ENCODE measurements at regions not wholly inside any gene's neighbourhood (a gene's known extent, or its start where the extent isn't known, plus 50 kb on each side); places are given as distances from the start of the nearest gene placed in this dataset.

DNA sequence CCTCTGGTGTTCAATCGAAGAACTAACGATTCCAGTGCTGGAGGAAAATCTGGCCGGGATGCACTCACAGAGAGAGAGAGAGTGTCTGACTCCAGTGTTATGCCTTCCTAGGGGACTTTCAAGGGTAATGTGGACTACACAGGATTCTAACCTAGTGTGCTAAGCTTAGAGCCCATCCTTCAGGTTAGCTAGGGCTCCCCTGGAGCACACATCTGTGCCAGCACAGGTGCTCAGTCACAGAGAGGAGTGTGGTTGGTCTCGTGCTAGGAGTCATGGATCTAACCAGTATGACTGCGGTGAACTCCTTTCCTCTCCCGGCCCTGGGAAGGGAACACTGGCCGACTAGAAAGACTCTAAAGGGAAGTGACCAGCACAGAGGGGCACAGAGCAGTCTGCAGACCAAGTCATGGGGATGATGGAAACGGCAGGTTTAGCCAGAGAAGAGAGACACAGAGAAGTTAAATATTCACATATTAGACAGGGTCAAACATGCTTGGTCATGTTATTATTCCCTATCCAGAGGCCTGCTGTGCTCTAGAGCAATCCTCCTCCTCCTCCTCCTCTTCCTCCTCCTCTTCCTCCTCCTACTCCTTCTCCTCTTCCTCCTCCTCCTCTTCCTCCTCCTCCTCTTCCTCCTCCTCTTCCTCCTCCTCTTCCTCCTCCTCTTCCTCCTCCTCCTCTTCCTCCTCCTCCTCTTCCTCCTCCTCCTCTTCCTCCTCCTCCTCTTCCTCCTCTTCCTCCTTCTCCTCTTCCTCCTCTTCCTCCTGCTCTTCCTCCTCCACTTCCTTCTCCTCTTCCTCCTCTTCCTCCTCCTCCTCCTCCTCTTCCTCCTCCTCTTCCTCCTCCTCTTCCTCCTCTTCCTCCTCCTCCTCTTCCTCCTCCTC, 280.3 kb downstream of the XXYLT1 start:
- H3K27me3 ChIP-seq, result no peaks in the 10 kb centered on the region
- no peaks in the 10 kb centered on the region for H3K36me3 ChIP-seq
- no peaks in the 10 kb centered on the region for H3K9me3 ChIP-seq
- no peak overlapping the region for H3K4me3 ChIP-seq (replicated peaks in 1 of 3)
- no peak for TF ChIP-seq POLR2A (IDR thresholded peaks at IDR 0.05)
- TF ChIP-seq, protein P1, sequence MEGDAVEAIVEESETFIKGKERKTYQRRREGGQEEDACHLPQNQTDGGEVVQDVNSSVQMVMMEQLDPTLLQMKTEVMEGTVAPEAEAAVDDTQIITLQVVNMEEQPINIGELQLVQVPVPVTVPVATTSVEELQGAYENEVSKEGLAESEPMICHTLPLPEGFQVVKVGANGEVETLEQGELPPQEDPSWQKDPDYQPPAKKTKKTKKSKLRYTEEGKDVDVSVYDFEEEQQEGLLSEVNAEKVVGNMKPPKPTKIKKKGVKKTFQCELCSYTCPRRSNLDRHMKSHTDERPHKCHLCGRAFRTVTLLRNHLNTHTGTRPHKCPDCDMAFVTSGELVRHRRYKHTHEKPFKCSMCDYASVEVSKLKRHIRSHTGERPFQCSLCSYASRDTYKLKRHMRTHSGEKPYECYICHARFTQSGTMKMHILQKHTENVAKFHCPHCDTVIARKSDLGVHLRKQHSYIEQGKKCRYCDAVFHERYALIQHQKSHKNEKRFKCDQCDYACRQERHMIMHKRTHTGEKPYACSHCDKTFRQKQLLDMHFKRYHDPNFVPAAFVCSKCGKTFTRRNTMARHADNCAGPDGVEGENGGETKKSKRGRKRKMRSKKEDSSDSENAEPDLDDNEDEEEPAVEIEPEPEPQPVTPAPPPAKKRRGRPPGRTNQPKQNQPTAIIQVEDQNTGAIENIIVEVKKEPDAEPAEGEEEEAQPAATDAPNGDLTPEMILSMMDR (IDR thresholded peaks at IDR 0.05), result no peak
- no peak for DNase-seq
- no peaks in the 10 kb centered on the region for H3K4me1 ChIP-seq
- 70 to 79% methylated on average over 8 of the region's 8 CpGs for WGBS, 2 donors
- no peak overlapping the region for H3K27ac ChIP-seq
- intact Hi-C loops (cut with DNase I), result no loop called here

DNA sequence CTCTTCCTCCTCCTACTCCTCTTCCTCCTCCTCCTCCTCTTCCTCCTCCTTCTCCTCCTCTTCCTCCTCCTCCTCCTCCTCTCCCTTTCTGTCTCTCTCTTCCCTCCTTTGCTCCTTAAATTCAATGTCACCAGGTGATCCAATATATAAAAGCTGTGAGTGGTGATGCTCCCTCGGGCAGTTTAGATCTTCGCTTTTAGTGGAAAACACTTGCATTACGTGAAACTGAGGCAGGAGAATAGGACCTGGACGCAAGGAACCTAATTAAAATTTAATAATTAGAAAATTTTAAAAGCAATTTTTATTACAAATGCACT, 279.7 kb downstream of the XXYLT1 start:
- Histone ChIP-seq H3K36me3 (no peaks in the 10 kb centered on the region), H3K4me1 (no peaks in the 10 kb centered on the region), H3K27me3 (no peaks in the 10 kb centered on the region), H3K9me3 (no peaks in the 10 kb centered on the region), H3K4me3 (replicated peaks in 1 of 3) (no peak overlapping the region), H3K27ac (no peak overlapping the region)
- 69 to 90% methylated on average over 4 of the region's 4 CpGs for WGBS, 2 donors
- TF ChIP-seq, protein P1 (IDR thresholded peaks at IDR 0.05), result no peak
- no peak for TF ChIP-seq POLR2A (IDR thresholded peaks at IDR 0.05)
- no peak for DNase-seq
- intact Hi-C loops (cut with DNase I), result no loop called here

DNA sequence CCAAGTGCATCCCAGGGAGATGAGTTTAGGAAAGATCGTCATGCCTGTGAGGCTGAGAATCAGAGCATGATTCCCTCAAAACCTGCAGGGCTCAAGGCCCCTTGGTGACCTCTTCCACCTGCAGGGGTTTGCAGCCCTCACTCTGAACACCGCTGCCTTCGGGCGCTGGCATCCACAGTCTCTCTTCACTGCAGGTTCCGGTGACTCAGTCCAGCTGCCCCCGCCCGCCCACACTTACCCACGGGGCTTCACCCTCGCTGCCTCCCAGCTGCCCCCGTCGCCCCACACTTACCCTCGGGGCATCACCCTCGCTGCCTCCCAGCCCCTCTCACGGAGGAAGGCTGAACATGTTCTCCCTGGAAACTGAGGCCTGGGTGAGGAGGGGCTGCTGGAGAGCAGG, 277.1 kb downstream of the XXYLT1 start:
- Histone ChIP-seq H3K27ac (no peak overlapping the region), H3K4me3 (replicated peaks in 1 of 3) (no peak overlapping the region), H3K9me3 (no peaks in the 10 kb centered on the region), H3K27me3 (no peaks in the 10 kb centered on the region), H3K4me1 (no peaks in the 10 kb centered on the region), H3K36me3 (no peaks in the 10 kb centered on the region)
- no peak for DNase-seq
- intact Hi-C loops (cut with DNase I), result no loop called here
- WGBS, 2 donors, result 90 to 92% methylated on average over 14 of the region's 14 CpGs
- TF ChIP-seq, protein P1 (IDR thresholded peaks at IDR 0.05), result no peak
- TF ChIP-seq POLR2A (IDR thresholded peaks at IDR 0.05), result no peak

DNA sequence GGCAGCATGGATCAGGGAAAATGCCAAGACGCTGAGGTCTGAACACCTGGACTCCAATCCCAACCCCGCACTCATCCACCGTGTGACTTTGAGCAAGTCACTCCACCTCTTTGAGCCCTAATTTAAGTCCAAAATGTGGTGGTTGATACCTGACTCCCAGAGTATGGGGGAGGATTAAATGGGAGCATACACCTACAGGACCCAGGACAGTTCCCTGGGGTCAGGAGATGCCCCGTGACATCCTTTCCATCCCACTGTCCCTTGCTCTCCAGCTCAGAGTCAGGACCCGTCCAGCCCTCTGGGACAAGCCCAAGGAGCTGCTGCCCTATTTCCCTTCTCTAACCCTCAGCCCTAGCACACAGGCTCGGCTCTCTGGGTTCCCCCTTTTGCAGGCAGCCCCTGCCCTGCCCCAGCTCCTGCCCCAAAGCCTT, 276.4 kb downstream of the XXYLT1 start:
- 91 to 92% methylated on average over 6 of the region's 6 CpGs for WGBS, 2 donors
- Histone ChIP-seq H3K27ac (no peak overlapping the region), H3K4me3 (replicated peaks in 1 of 3) (no peak overlapping the region), H3K4me1 (no peaks in the 10 kb centered on the region), H3K36me3 (no peaks in the 10 kb centered on the region), H3K27me3 (no peaks in the 10 kb centered on the region), H3K9me3 (no peaks in the 10 kb centered on the region)
- DNase-seq, result no peak
- intact Hi-C loops (cut with DNase I), result no loop called here
- no peak for TF ChIP-seq POLR2A (IDR thresholded peaks at IDR 0.05)
- TF ChIP-seq, protein P1 (IDR thresholded peaks at IDR 0.05), result no peak

DNA sequence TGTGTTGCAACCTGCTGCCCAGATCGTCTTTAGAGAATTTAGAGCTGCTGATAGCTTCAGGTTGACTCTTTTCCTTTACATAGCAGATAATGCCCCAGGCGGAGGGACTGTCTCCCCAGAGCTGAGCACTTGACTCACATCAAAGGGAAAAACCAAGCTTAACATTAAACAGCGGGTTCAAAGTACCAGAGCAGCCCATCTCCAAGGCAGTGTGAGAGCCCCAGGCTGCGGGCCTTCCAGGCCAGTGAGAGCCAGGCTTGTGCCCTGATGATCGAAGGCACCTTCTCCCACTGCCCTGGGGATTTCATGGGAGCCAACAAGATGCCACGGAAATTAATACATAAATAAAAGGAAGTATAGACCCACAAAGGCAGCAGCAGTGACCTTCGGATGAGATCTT, 275.6 kb downstream of the XXYLT1 start:
- DNase-seq, result no peak
- no peak overlapping the region for H3K27ac ChIP-seq
- H3K9me3 ChIP-seq, result no peaks in the 10 kb centered on the region
- TF ChIP-seq, protein P1 (IDR thresholded peaks at IDR 0.05), result no peak
- TF ChIP-seq POLR2A (IDR thresholded peaks at IDR 0.05), result no peak
- H3K36me3 ChIP-seq, result no peaks in the 10 kb centered on the region
- 80 to 98% methylated on average over 7 of the region's 7 CpGs for WGBS, 2 donors
- H3K4me3 ChIP-seq (replicated peaks in 1 of 3), result no peak overlapping the region
- intact Hi-C loops (cut with DNase I), result no loop called here
- no peaks in the 10 kb centered on the region for H3K27me3 ChIP-seq
- no peaks in the 10 kb centered on the region for H3K4me1 ChIP-seq

Data from thyroid gland (tissue), 4 donors.